Hepatocyte (in vitro differentiated cells): ENCODE measurements at regions not wholly inside any gene's neighbourhood (a gene's known extent, or its start where the extent isn't known, plus 50 kb on each side); places are given as distances from the start of the nearest gene placed in this dataset.

Experiments
- DNase-seq: peaks from one replicate; pipeline ENCODE4 v3.0.0-alpha.2; 2016; ENCODE audit warnings: low spot score
- H2AFZ ChIP-seq: fragments of 200-600 bp; sonication (generic); 2 replicates; pipeline ENCODE4 v1.6.0; 2016; ENCODE audit warnings: antibody characterized with exemption, mild to moderate bottlenecking
- H3K27ac ChIP-seq: fragments of 200-600 bp; sonication (generic); 2 replicates; pipeline ENCODE4 v1.5.1; 2016; ENCODE audit warnings: mild to moderate bottlenecking
- H3K27me3 ChIP-seq: fragments of 200-600 bp; sonication (generic); 2 replicates; pipeline ENCODE4 v1.6.1; 2016
- H3K36me3 ChIP-seq: fragments of 200-600 bp; sonication (generic); replicated peaks from 2 replicates; pipeline ENCODE4 v1.5.1; 2016; ENCODE audit warnings: low read depth; ENCODE audit not compliant: insufficient read depth
- H3K4me1 ChIP-seq: fragments of 200-600 bp; sonication (generic); 2 replicates; pipeline ENCODE4 v1.5.1; 2016; ENCODE audit warnings: mild to moderate bottlenecking, moderate library complexity; ENCODE audit not compliant: insufficient read depth
- H3K4me2 ChIP-seq: fragments of 200-600 bp; sonication (generic); 2 replicates; pipeline ENCODE4 v1.6.0; 2016
- H3K4me3 ChIP-seq: fragments of 200-600 bp; sonication (generic); 2 replicates; pipeline ENCODE4 v1.5.1; 2016; ENCODE audit warnings: mild to moderate bottlenecking
- H3K79me2 ChIP-seq: fragments of 200-600 bp; sonication (generic); 2 replicates; pipeline ENCODE4 v1.6.0; 2017; ENCODE audit warnings: mild to moderate bottlenecking
- H3K9me2 ChIP-seq: fragments of 200-600 bp; sonication (generic); replicated peaks from 2 replicates; pipeline ENCODE4 v1.6.0; 2017; ENCODE audit warnings: mild to moderate bottlenecking; ENCODE audit not compliant: insufficient read depth
- H3K9me3 ChIP-seq: fragments of 200-600 bp; sonication (generic); 2 replicates; pipeline ENCODE4 v1.5.1; 2016; ENCODE audit warnings: low read depth, mild to moderate bottlenecking
- H4K20me1 ChIP-seq: fragments of 200-600 bp; sonication (generic); 2 replicates; pipeline ENCODE4 v1.6.0; 2016; ENCODE audit warnings: mild to moderate bottlenecking; ENCODE audit not compliant: insufficient read depth, poor library complexity, severe bottlenecking
- EZH2 ChIP-seq: fragments of 200-600 bp; sonication (generic); IDR thresholded peaks from 2 replicates; pipeline ENCODE4 v1.6.1; 2016; ENCODE audit warnings: antibody characterized with exemption, mild to moderate bottlenecking, borderline replicate concordance
- EZH2phosphoT487 ChIP-seq: fragments of 200-600 bp; sonication (generic); IDR thresholded peaks from one replicate; pipeline ENCODE4 v1.6.1; 2018; ENCODE audit warnings: antibody characterized with exemption, mild to moderate bottlenecking, low read depth, moderate library complexity; ENCODE audit not compliant: unreplicated experiment, severe bottlenecking
- WGBS: methylation state at CpG from one replicate; pipeline ENCODE4 v1.1.6; 2016; ENCODE audit warnings: low lambda C conversion rate; ENCODE audit errors: missing lambda C conversion rate; 5-methylcytosine and 5-hydroxymethylcytosine counted together
- TF ChIP-seq, protein P1 (sequence below): fragments of 200-600 bp; sonication (generic); IDR thresholded peaks from 2 replicates; pipeline ENCODE4 v1.5.1; 2016; ENCODE audit warnings: antibody characterized with exemption, mild to moderate bottlenecking; ENCODE audit not compliant: poor library complexity

DNA sequence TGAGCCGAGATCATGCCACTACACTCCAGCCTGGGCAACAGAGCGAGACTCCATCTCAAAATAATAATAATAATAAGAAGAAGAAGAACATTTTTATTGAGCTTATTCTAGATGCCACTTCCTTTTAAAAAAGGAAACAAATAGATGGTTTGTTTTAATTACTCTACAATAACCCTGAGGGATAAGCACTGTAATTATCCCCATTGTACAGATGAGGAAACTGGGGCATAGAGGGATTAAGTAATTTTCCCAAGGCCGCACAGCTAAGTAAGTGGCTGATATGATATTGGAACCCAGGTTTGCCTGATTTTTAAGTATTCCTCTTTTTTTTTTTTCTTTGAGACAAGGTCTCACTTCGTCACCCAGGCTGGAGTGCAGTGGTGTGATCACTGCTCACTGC is 58.5 kb upstream of the LRIG2 start:
- H3K4me1 ChIP-seq, result no peaks in the 10 kb centered on the region
- no peak overlapping the region for H2AFZ ChIP-seq
- H3K9me3 ChIP-seq, result no peaks in the 10 kb centered on the region
- no peak overlapping the region for H3K27ac ChIP-seq
- no peak for DNase-seq
- H3K79me2 ChIP-seq, result no peaks in the 10 kb centered on the region
- H3K36me3 ChIP-seq, result no peaks in the 10 kb centered on the region
- H3K9me2 ChIP-seq, result no peaks in the 10 kb centered on the region
- no peak overlapping the region for H3K4me2 ChIP-seq
- TF ChIP-seq EZH2phosphoT487 (no peak), EZH2 (no peak)
- TF ChIP-seq, protein P1, sequence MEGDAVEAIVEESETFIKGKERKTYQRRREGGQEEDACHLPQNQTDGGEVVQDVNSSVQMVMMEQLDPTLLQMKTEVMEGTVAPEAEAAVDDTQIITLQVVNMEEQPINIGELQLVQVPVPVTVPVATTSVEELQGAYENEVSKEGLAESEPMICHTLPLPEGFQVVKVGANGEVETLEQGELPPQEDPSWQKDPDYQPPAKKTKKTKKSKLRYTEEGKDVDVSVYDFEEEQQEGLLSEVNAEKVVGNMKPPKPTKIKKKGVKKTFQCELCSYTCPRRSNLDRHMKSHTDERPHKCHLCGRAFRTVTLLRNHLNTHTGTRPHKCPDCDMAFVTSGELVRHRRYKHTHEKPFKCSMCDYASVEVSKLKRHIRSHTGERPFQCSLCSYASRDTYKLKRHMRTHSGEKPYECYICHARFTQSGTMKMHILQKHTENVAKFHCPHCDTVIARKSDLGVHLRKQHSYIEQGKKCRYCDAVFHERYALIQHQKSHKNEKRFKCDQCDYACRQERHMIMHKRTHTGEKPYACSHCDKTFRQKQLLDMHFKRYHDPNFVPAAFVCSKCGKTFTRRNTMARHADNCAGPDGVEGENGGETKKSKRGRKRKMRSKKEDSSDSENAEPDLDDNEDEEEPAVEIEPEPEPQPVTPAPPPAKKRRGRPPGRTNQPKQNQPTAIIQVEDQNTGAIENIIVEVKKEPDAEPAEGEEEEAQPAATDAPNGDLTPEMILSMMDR, result no peak
- no peak overlapping the region for H3K4me3 ChIP-seq
- WGBS, result 96% methylated on average over 4 of the region's 4 CpGs
- no peaks in the 10 kb centered on the region for H4K20me1 ChIP-seq
- no peaks in the 10 kb centered on the region for H3K27me3 ChIP-seq

DNA sequence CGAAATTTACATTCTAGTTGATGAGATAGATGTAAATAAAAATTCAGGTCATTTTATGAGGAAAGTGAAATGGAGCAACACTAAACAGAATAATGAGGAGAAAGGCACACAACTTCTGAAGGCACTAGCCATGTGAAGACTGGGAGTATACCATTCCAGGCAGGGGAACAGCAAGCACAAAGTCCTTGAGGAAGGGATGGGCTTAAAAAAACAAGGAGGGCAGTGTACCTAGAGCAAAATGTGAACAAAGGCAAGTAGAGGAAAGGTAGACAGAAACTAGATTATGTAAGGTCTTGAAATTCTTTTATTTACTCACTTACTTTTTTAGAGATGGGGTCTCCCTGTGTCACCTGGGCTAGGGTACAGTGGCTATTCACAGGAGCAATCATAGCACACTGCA is 54.1 kb upstream of the LRIG2 start:
- DNase-seq, result no peak
- Histone ChIP-seq H3K36me3 (no peaks in the 10 kb centered on the region), H3K9me2 (no peaks in the 10 kb centered on the region), H3K9me3 (no peaks in the 10 kb centered on the region), H3K27ac (no peak overlapping the region), H3K4me3 (no peak overlapping the region), H3K4me1 (peaks cover 9% of the 10 kb centered on the region), H3K27me3 (no peaks in the 10 kb centered on the region), H4K20me1 (no peaks in the 10 kb centered on the region), H2AFZ (no peak overlapping the region), H3K4me2 (no peak overlapping the region), H3K79me2 (no peaks in the 10 kb centered on the region)
- TF ChIP-seq EZH2, result no peak
- TF ChIP-seq EZH2phosphoT487, result no peak
- TF ChIP-seq, protein P1, result no peak
- WGBS, result 73% methylated on average over 1 of the region's 1 CpG

DNA sequence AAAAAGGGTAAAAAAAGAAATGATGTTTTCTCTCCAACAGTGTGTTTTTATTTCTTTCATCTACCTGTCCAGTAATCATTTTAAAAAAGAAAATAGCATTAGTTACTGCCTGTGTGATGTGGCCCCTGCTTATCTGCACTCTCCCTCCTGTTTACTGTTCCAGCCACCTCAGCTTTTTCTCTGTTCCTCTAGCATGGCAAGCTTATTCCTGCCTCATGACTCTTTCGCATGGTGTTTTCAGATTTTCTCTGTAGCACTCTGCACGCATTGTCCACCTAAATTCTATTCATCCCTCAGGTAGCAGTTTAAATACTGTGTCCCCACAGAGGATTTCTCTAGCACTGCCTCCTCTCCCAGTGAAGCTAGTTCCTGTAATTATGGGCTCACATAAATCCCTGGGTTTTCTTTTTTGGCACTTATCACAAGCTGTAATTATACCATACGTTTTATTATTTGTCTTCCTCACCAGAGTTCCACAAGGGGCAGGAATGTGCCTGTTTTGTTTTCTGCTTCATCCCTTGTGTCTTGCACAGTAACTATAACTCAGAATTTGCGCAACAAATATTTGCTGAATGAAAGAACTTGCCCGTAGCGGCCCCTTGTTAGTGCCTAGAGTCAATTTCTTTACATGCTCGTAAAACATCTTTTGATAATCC is 51.4 kb upstream of the LRIG2 start:
- Histone ChIP-seq H3K9me3 (no peaks in the 10 kb centered on the region), H3K79me2 (no peaks in the 10 kb centered on the region), H3K4me1 (peaks cover 9% of the 10 kb centered on the region), H3K27me3 (no peaks in the 10 kb centered on the region), H3K4me3 (no peak overlapping the region), H3K9me2 (no peaks in the 10 kb centered on the region), H4K20me1 (no peaks in the 10 kb centered on the region), H3K36me3 (no peaks in the 10 kb centered on the region), H2AFZ (no peak overlapping the region), H3K27ac (peak overlapping the region; percentile 14), H3K4me2 (peak overlapping the region; percentile 36)
- TF ChIP-seq, protein P1, result no peak
- TF ChIP-seq EZH2 (no peak), EZH2phosphoT487 (no peak)
- DNase-seq, result peak; percentile 30
- 37% methylated on average over 7 of the region's 7 CpGs for WGBS
